Endothelial cell of umbilical vein (primary cell): ENCODE measurements at regions not wholly inside any gene's neighbourhood (a gene's known extent, or its start where the extent isn't known, plus 50 kb on each side); places are given as distances from the start of the nearest gene placed in this dataset.

Experiments
- BruUV-seq: library from RNA; stranded (reverse); fragments of 400-500 nt; replicated peaks from 2 replicates; lab custom pipeline; 2021; lab: Mats Ljungman, UMichigan
- CTCF ChIA-PET: fragments of 300-600, 350-600 bp; sonication (Branson Sonifier 250); formaldehyde crosslinking; loops from one replicate; lab custom pipeline; 2021; ENCODE audit warnings: antibody characterized with exemption, inconsistent platforms; lab: Charles Lee
- POLR2A ChIA-PET: fragments of 300-600, 350-600 bp; sonication (Branson Sonifier 250); formaldehyde crosslinking; loops from one replicate; lab custom pipeline; 2021; ENCODE audit warnings: antibody characterized with exemption, inconsistent platforms; lab: Charles Lee
- DNase-seq: peaks from one replicate; pipeline ENCODE4 v3.0.0-alpha.2; 2011; ENCODE audit warnings: low read depth, low spot score
- FAIRE-seq: peaks from 2 replicates; lab custom pipeline; 2011; peaks lifted over from hg19 to GRCh38; lab: Jason Lieb, UNC
- H2AFZ ChIP-seq: 2 replicates; pipeline ENCODE4 v1.6.0; 2012; ENCODE audit warnings: low read depth, low read length, control low read depth, inconsistent platforms
- H3K27ac ChIP-seq: 2 replicates; pipeline ENCODE4 v1.5.1; 2011; ENCODE audit warnings: low read depth, mild to moderate bottlenecking, control low read depth, low read length, moderate library complexity; ENCODE audit not compliant: insufficient read depth
- H3K27me3 ChIP-seq, 2 experiments: 2 replicates each; pipeline versions ENCODE4 v1.6.0 to v1.6.1; 2011; ENCODE audit warnings: low read length in 2 of 2, mixed read lengths in 1 of 2; ENCODE audit not compliant: control insufficient read depth in 2 of 2, insufficient read depth in 2 of 2
- H3K36me3 ChIP-seq, 2 experiments: 2 replicates in 1 of 2; 3 replicates in 1 of 2; pipeline ENCODE4 v1.5.1; 2011; ENCODE audit warnings: low read length in 2 of 2, mild to moderate bottlenecking in 1 of 2, moderate library complexity in 1 of 2; ENCODE audit not compliant: control insufficient read depth in 2 of 2, insufficient read depth in 2 of 2; ENCODE audit errors: extremely low read depth in 1 of 2
- H3K4me1 ChIP-seq: 3 replicates; pipeline ENCODE4 v1.5.1; 2011; ENCODE audit warnings: mild to moderate bottlenecking, low read length; ENCODE audit not compliant: control insufficient read depth, insufficient read depth; ENCODE audit errors: extremely low read depth
- H3K4me2 ChIP-seq: 2 replicates; pipeline ENCODE4 v1.6.1; 2011; ENCODE audit warnings: low read length, control low read depth, mixed read lengths; ENCODE audit not compliant: insufficient read depth
- H3K4me3 ChIP-seq, 3 experiments: fragments of 200-600 bp in 1 of 3; sonication (generic), shearing (Covaris generic) in 1 of 3; replicated peaks in 1 of 3; 2 replicates each; pipeline ENCODE4 v1.5.1; 2011 to 2016; ENCODE audit warnings: control low read depth in 3 of 3, low read length in 3 of 3, mild to moderate bottlenecking in 2 of 3, inconsistent platforms in 1 of 3, low read depth in 1 of 3, moderate library complexity in 1 of 3; ENCODE audit not compliant: insufficient read depth in 1 of 3
- H3K79me2 ChIP-seq: 2 replicates; pipeline ENCODE4 v1.6.0; 2012; ENCODE audit warnings: low read length, inconsistent platforms; ENCODE audit not compliant: control insufficient read depth, insufficient read depth
- H3K9ac ChIP-seq: replicated peaks from 2 replicates; pipeline ENCODE3; 2011; ENCODE audit warnings: low read length, control low read depth; ENCODE audit not compliant: insufficient read depth; ENCODE audit errors: extremely low read depth
- H3K9me1 ChIP-seq: replicated peaks from 3 replicates; pipeline ENCODE4 v1.6.0; 2011; ENCODE audit warnings: mild to moderate bottlenecking, low read length; ENCODE audit not compliant: control insufficient read depth, insufficient read depth; ENCODE audit errors: extremely low read depth
- H3K9me3 ChIP-seq: replicated peaks from 2 replicates; pipeline ENCODE4 v1.5.1; 2012; ENCODE audit warnings: low read length, inconsistent platforms; ENCODE audit not compliant: control insufficient read depth, insufficient read depth
- H4K20me1 ChIP-seq: replicated peaks from 2 replicates; pipeline ENCODE3; 2011; ENCODE audit warnings: mild to moderate bottlenecking, low read length; ENCODE audit not compliant: control insufficient read depth, insufficient read depth; ENCODE audit errors: extremely low read depth
- EZH2 ChIP-seq: IDR thresholded peaks from 2 replicates; pipeline ENCODE4 v1.6.1; 2012; ENCODE audit warnings: borderline replicate concordance, low read depth, mild to moderate bottlenecking, moderate library complexity, low read length, inconsistent platforms; ENCODE audit not compliant: severe bottlenecking
- FOS ChIP-seq: IDR thresholded peaks from 2 replicates; pipeline ENCODE4 v1.6.1; 2011; ENCODE audit warnings: mild to moderate bottlenecking, low read length, moderate library complexity, borderline replicate concordance; ENCODE audit not compliant: insufficient read depth
- GATA2 ChIP-seq: IDR thresholded peaks from 2 replicates; pipeline ENCODE4 v1.7.0; 2011; ENCODE audit warnings: low read depth, mild to moderate bottlenecking, moderate library complexity, mixed read lengths, low read length; ENCODE audit not compliant: insufficient read length, insufficient read depth
- JUN ChIP-seq: IDR thresholded peaks from 2 replicates; pipeline ENCODE4 v1.6.1; 2011; ENCODE audit warnings: borderline replicate concordance, low read depth; ENCODE audit not compliant: insufficient read length, insufficient read depth
- MYC ChIP-seq: IDR thresholded peaks from one replicate; pipeline ENCODE4 v1.6.1; 2011; ENCODE audit warnings: mild to moderate bottlenecking, low read depth, low read length
- POLR2A ChIP-seq: IDR thresholded peaks from 2 replicates; pipeline ENCODE4 v1.6.1; 2012; ENCODE audit warnings: low read depth, mild to moderate bottlenecking, control low read depth, low read length
- POLR2AphosphoS5 ChIP-seq: IDR thresholded peaks from 2 replicates; pipeline ENCODE4 v1.6.1; 2012; ENCODE audit warnings: low read depth, mild to moderate bottlenecking, control low read depth, low read length, moderate library complexity; ENCODE audit not compliant: insufficient read depth
- dilution Hi-C: fragments of 300-500 bp; cut with MboI; formaldehyde crosslinking; loops from one replicate; pipeline ENCODE4 v1.15.0; 2019; ENCODE audit warnings: low sequenced_read_pairs; ENCODE audit not compliant: extremely low pct_ligation_motif_present
- intact Hi-C: fragments of 100-400 bp; cut with micrococcal nuclease; formaldehyde crosslinking; loops from one replicate; pipeline ENCODE4 v1.10.0; 2022
- TF ChIP-seq, protein P1 (sequence below), 2 donors: IDR thresholded peaks; 1 replicate in 1 of 2; 2 replicates in 1 of 2; pipeline ENCODE4 v1.5.1; 2011; ENCODE audit warnings: low read length in 2 of 2, mild to moderate bottlenecking in 2 of 2, moderate library complexity in 2 of 2, control low read depth in 1 of 2, inconsistent platforms in 1 of 2, low read depth in 1 of 2; ENCODE audit not compliant: insufficient read depth in 1 of 2; ENCODE audit errors: extremely low read depth in 1 of 2
- TF ChIP-seq, protein P2 (sequence below): IDR thresholded peaks from 2 replicates; pipeline ENCODE4 v1.6.1; 2011; ENCODE audit not compliant: insufficient read depth, insufficient read length

DNA sequence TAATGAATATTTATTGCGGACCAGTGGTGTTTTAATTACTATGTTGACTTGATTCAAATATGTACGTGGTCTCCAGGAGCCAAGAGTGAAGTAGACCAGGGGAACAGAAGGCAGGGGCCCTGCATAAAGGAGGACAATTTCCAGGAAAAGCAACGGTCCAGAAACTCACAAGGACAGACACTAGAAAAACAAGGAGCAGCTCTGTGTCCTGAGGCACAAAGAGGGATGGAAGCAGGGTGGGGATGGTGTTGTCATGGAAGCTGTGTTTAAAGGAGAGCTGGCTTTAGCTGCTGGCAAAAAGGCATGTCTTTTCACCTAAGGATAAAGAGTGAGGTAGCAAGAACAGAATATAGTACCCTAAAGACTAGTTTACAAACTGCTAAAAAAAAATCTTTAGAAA lies 254.1 kb upstream of the TENM3 start:
- H4K20me1 ChIP-seq, result no peaks in the 10 kb centered on the region
- H2AFZ ChIP-seq, result no peak overlapping the region
- FAIRE-seq, result no peak
- no peak overlapping the region for H3K27ac ChIP-seq
- H3K4me3 ChIP-seq, result no peak overlapping the region
- dilution Hi-C loops (no loop called here), intact Hi-C loops (no loop called here)
- H3K9me3 ChIP-seq, result peaks cover 2% of the 10 kb centered on the region
- H3K9me1 ChIP-seq, result no peaks in the 10 kb centered on the region
- ChIA-PET POLR2A (no interaction called here), CTCF (no interaction called here)
- H3K9ac ChIP-seq, result no peak overlapping the region
- no peak for TF ChIP-seq GATA2
- TF ChIP-seq FOS, result no peak
- TF ChIP-seq, protein P1, sequence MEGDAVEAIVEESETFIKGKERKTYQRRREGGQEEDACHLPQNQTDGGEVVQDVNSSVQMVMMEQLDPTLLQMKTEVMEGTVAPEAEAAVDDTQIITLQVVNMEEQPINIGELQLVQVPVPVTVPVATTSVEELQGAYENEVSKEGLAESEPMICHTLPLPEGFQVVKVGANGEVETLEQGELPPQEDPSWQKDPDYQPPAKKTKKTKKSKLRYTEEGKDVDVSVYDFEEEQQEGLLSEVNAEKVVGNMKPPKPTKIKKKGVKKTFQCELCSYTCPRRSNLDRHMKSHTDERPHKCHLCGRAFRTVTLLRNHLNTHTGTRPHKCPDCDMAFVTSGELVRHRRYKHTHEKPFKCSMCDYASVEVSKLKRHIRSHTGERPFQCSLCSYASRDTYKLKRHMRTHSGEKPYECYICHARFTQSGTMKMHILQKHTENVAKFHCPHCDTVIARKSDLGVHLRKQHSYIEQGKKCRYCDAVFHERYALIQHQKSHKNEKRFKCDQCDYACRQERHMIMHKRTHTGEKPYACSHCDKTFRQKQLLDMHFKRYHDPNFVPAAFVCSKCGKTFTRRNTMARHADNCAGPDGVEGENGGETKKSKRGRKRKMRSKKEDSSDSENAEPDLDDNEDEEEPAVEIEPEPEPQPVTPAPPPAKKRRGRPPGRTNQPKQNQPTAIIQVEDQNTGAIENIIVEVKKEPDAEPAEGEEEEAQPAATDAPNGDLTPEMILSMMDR (IDR thresholded peaks at IDR 0.05; ENCODE audit: extremely low read depth in 1 of 2, insufficient read depth in 1 of 2, low read depth in 1 of 2, low read length in 2 of 2), result no peak
- no peak for TF ChIP-seq POLR2AphosphoS5
- no peak for TF ChIP-seq EZH2
- TF ChIP-seq, protein P2, sequence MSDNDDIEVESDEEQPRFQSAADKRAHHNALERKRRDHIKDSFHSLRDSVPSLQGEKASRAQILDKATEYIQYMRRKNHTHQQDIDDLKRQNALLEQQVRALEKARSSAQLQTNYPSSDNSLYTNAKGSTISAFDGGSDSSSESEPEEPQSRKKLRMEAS, result no peak
- no peak for TF ChIP-seq POLR2A
- TF ChIP-seq JUN, result no peak
- TF ChIP-seq MYC, result no peak
- H3K27me3 ChIP-seq, result no peaks in the 10 kb centered on the region
- BruUV-seq, result no TSS peak
- H3K4me1 ChIP-seq, result no peaks in the 10 kb centered on the region
- no peak overlapping the region for H3K4me2 ChIP-seq
- H3K79me2 ChIP-seq, result no peaks in the 10 kb centered on the region
- no peak for DNase-seq
- H3K36me3 ChIP-seq, result no peaks in the 10 kb centered on the region
